ENCODE measurements at regions not wholly inside any gene's neighbourhood (a gene's known extent, or its start where the extent isn't known, plus 50 kb on each side); places are given as distances from the start of the nearest gene placed in this dataset.

GRCh38 chr2:207401338-207401737, 128.4 kb upstream of the CREB1 start:
- DNase-seq (ENCODE audit: low read depth in 2 of 3, low spot score in 2 of 3) = no peak

- no peak for DNase-seq (ENCODE audit: low read depth in 2 of 3, low spot score in 2 of 3)
Measured at GRCh38 chr2:207403141-207403540, 126.6 kb upstream of the CREB1 start.

- no peak for DNase-seq (ENCODE audit: low read depth in 2 of 3, low spot score in 2 of 3)
Measured at GRCh38 chr2:207403950-207404349, 125.8 kb upstream of the CREB1 start.

- DNase-seq (ENCODE audit: low read depth in 2 of 3, low spot score in 2 of 3) = no peak
Measured at GRCh38 chr2:207405150-207405549, 124.6 kb upstream of the CREB1 start.

GRCh38 chr2:207408086-207408794, 121.5 kb upstream of the CREB1 start:
- no peak for DNase-seq (ENCODE audit: low read depth in 2 of 3, low spot score in 2 of 3)

- no peak for DNase-seq (ENCODE audit: low read depth in 2 of 3, low spot score in 2 of 3)
Measured at GRCh38 chr2:207409517-207409916, 120.2 kb upstream of the CREB1 start.

- DNase-seq (ENCODE audit: low read depth in 2 of 3, low spot score in 2 of 3) = no peak
Measured at GRCh38 chr2:207412787-207413310, 116.9 kb upstream of the CREB1 start.

- no peak for DNase-seq (ENCODE audit: low read depth in 2 of 3, low spot score in 2 of 3)
Measured at GRCh38 chr2:207413376-207413907, 116.3 kb upstream of the CREB1 start.

- no peak for DNase-seq (ENCODE audit: low read depth in 2 of 3, low spot score in 2 of 3)
Measured at GRCh38 chr2:207416111-207416510, 113.7 kb upstream of the CREB1 start.

- DNase-seq (ENCODE audit: low read depth in 2 of 3, low spot score in 2 of 3) = no peak
Measured at GRCh38 chr2:207416900-207417299, 112.9 kb upstream of the CREB1 start.

- peak in 2 of 3 donors; percentile 17 to 36 for DNase-seq (ENCODE audit: low read depth in 2 of 3, low spot score in 2 of 3)
Measured at GRCh38 chr2:207417301-207417718, 112.5 kb upstream of the CREB1 start.

- DNase-seq (ENCODE audit: low read depth in 2 of 3, low spot score in 2 of 3) = no peak
Measured at GRCh38 chr2:207418419-207418818, 111.3 kb upstream of the CREB1 start.

GRCh38 chr2:207419331-207419730, 110.4 kb upstream of the CREB1 start:
- no peak for DNase-seq (ENCODE audit: low read depth in 2 of 3, low spot score in 2 of 3)

GRCh38 chr2:207421671-207422070, 108.1 kb upstream of the CREB1 start:
- DNase-seq (ENCODE audit: low read depth in 2 of 3, low spot score in 2 of 3) = no peak

GRCh38 chr2:207422380-207422779, 107.4 kb upstream of the CREB1 start:
- no peak for DNase-seq (ENCODE audit: low read depth in 2 of 3, low spot score in 2 of 3)

- peak in 2 of 3 donors; percentile 19 to 64 for DNase-seq (ENCODE audit: low read depth in 2 of 3, low spot score in 2 of 3)
Measured at GRCh38 chr2:207423886-207424285, 105.9 kb upstream of the CREB1 start.

GRCh38 chr2:207427986-207428385, 101.8 kb upstream of the CREB1 start:
- no peak for DNase-seq (ENCODE audit: low read depth in 2 of 3, low spot score in 2 of 3)

GRCh38 chr2:207428573-207428972, 101.2 kb upstream of the CREB1 start:
- no peak for DNase-seq (ENCODE audit: low read depth in 2 of 3, low spot score in 2 of 3)

GRCh38 chr2:207432453-207432852, 97.3 kb upstream of the CREB1 start:
- no peak for DNase-seq (ENCODE audit: low read depth in 2 of 3, low spot score in 2 of 3)

GRCh38 chr2:207434306-207434705, 95.5 kb upstream of the CREB1 start:
- no peak for DNase-seq (ENCODE audit: low read depth in 2 of 3, low spot score in 2 of 3)

- DNase-seq (ENCODE audit: low read depth in 2 of 3, low spot score in 2 of 3) = no peak
Measured at GRCh38 chr2:207434899-207435465, 94.8 kb upstream of the CREB1 start.

GRCh38 chr2:207437136-207437523, 92.6 kb upstream of the CREB1 start:
- DNase-seq (ENCODE audit: low read depth in 2 of 3, low spot score in 2 of 3) = no peak

Measured in hematopoietic multipotent progenitor cell (in vitro differentiated cells).